IPS DF 6.9 (cell line): ENCODE measurements at regions not wholly inside any gene's neighbourhood (a gene's known extent, or its start where the extent isn't known, plus 50 kb on each side); places are given as distances from the start of the nearest gene placed in this dataset.

Experiments
- DNase-seq: peaks from one replicate; pipeline ENCODE4 v3.0.0-alpha.2; 2013; ENCODE audit warnings: low read depth, low spot score
- H3K27ac ChIP-seq: one replicate; pipeline ENCODE4 v1.5.1; 2013; ENCODE audit warnings: low read length, control low read depth
- H3K27me3 ChIP-seq: 2 replicates; pipeline ENCODE4 v1.6.1; 2013; ENCODE audit warnings: mild to moderate bottlenecking, low read length; ENCODE audit not compliant: control insufficient read depth, insufficient read depth
- H3K36me3 ChIP-seq: 2 replicates; pipeline ENCODE4 v1.6.1; 2013; ENCODE audit warnings: low read length; ENCODE audit not compliant: control insufficient read depth, insufficient read depth
- H3K4me1 ChIP-seq: 2 replicates; pipeline ENCODE4 v1.6.1; 2013; ENCODE audit warnings: low read length; ENCODE audit not compliant: control insufficient read depth, insufficient read depth
- H3K4me3 ChIP-seq: 2 replicates; pipeline ENCODE4 v1.5.1; 2013; ENCODE audit warnings: mild to moderate bottlenecking, low read length
- H3K9me3 ChIP-seq: 2 replicates; pipeline ENCODE4 v1.6.1; 2013; ENCODE audit warnings: low read length, inconsistent platforms; ENCODE audit not compliant: control insufficient read depth, insufficient read depth
- WGBS: extraction: QIAGEN DNeasy Blood & Tissue Kit; methylation state at CpG from one replicate; pipeline ENCODE4 v1.1.7; 2013; ENCODE audit warnings: mixed read lengths, missing lambda C conversion rate; ENCODE audit not compliant: insufficient read length, insufficient coverage; 5-methylcytosine and 5-hydroxymethylcytosine counted together

GRCh38 chr3:147838652-147839051, 429.5 kb downstream of the ZIC1 start:
- Histone ChIP-seq H3K36me3 (no peaks in the 10 kb centered on the region), H3K27me3 (no peaks in the 10 kb centered on the region), H3K9me3 (no peaks in the 10 kb centered on the region), H3K4me3 (no peak overlapping the region), H3K4me1 (no peaks in the 10 kb centered on the region; the same call in 1 of the 2 replicates), H3K27ac (no peak overlapping the region)
- DNase-seq = peak; percentile 2
- WGBS = no CpG with 5 or more reads among the region's 2 CpGs

- WGBS = no CpG with 5 or more reads among the region's 1 CpG
These were observed 434.2 kb downstream of the ZIC1 start for GRCh38 chr3:147843331-147843730.

GRCh38 chr3:147846293-147846692, 437.1 kb downstream of the ZIC1 start:
- no peak overlapping the region for H3K4me3 ChIP-seq

More at GRCh38 chr3:147843331-147843730, 434.2 kb downstream of the ZIC1 start:
- no peaks in the 10 kb centered on the region; the same call in 1 of the 2 replicates for H3K4me1 ChIP-seq
- no peak overlapping the region for H3K27ac ChIP-seq
- no peak overlapping the region for H3K4me3 ChIP-seq
- no peak for DNase-seq
- H3K36me3 ChIP-seq = no peaks in the 10 kb centered on the region
- H3K9me3 ChIP-seq = no peaks in the 10 kb centered on the region
- H3K27me3 ChIP-seq = no peaks in the 10 kb centered on the region

GRCh38 chr3:147846854-147847478, 437.8 kb downstream of the ZIC1 start:
- no peak overlapping the region for H3K4me3 ChIP-seq
- no peaks in the 10 kb centered on the region for H3K27me3 ChIP-seq
- H3K36me3 ChIP-seq = no peaks in the 10 kb centered on the region
- no CpG with 5 or more reads among the region's 3 CpGs for WGBS
- H3K9me3 ChIP-seq = no peaks in the 10 kb centered on the region
- H3K27ac ChIP-seq = no peak overlapping the region
- DNase-seq = no peak
- no peaks in the 10 kb centered on the region for H3K4me1 ChIP-seq

More at GRCh38 chr3:147846293-147846692, 437.1 kb downstream of the ZIC1 start:
- DNase-seq = no peak
- Histone ChIP-seq H3K9me3 (no peaks in the 10 kb centered on the region), H3K27me3 (no peaks in the 10 kb centered on the region), H3K4me1 (no peaks in the 10 kb centered on the region), H3K27ac (no peak overlapping the region), H3K36me3 (no peaks in the 10 kb centered on the region)
- no CpG with 5 or more reads among the region's 4 CpGs for WGBS

- no peaks in the 10 kb centered on the region for H3K9me3 ChIP-seq
These were observed 441.9 kb downstream of the ZIC1 start for GRCh38 chr3:147851062-147851461.

GRCh38 chr3:147854542-147854941, 445.4 kb downstream of the ZIC1 start:
- DNase-seq = no peak
- Histone ChIP-seq H3K36me3 (0 out of 2 replicates have a peak, but pooled peaks cover 3% of the 10 kb centered on the region), H3K4me3 (no peak overlapping the region), H3K9me3 (no peaks in the 10 kb centered on the region; the same call in 1 of the 2 replicates), H3K27ac (no peak overlapping the region), H3K4me1 (no peaks in the 10 kb centered on the region), H3K27me3 (no peaks in the 10 kb centered on the region)
- no CpG with 5 or more reads among the region's 4 CpGs for WGBS

More at GRCh38 chr3:147851062-147851461, 441.9 kb downstream of the ZIC1 start:
- H3K4me1 ChIP-seq = no peaks in the 10 kb centered on the region
- no peak overlapping the region for H3K27ac ChIP-seq
- H3K4me3 ChIP-seq = no peak overlapping the region
- no peak for DNase-seq
- H3K27me3 ChIP-seq = no peaks in the 10 kb centered on the region
- no peaks in the 10 kb centered on the region for H3K36me3 ChIP-seq

- H3K27me3 ChIP-seq = no peaks in the 10 kb centered on the region
- H3K4me3 ChIP-seq = no peak overlapping the region
- H3K4me1 ChIP-seq = no peaks in the 10 kb centered on the region
- H3K27ac ChIP-seq = no peak overlapping the region
- peaks cover 2% of the 10 kb centered on the region; the same call in 1 of the 2 replicates for H3K9me3 ChIP-seq
- no peaks in the 10 kb centered on the region for H3K36me3 ChIP-seq
- peak; percentile 13 for DNase-seq
These were observed 455.7 kb downstream of the ZIC1 start for GRCh38 chr3:147864754-147865354.

GRCh38 chr3:147866561-147866960, 457.4 kb downstream of the ZIC1 start:
- Histone ChIP-seq H3K27ac (no peak overlapping the region), H3K9me3 (peaks cover 2% of the 10 kb centered on the region; the same call in 1 of the 2 replicates), H3K27me3 (no peaks in the 10 kb centered on the region), H3K36me3 (no peaks in the 10 kb centered on the region), H3K4me1 (no peaks in the 10 kb centered on the region), H3K4me3 (no peak overlapping the region)
- DNase-seq = no peak
- WGBS = no CpG with 5 or more reads among the region's 1 CpG

GRCh38 chr3:147872568-147872967, 463.4 kb downstream of the ZIC1 start:
- Histone ChIP-seq H3K9me3 (no peaks in the 10 kb centered on the region), H3K27ac (no peak overlapping the region), H3K4me1 (no peaks in the 10 kb centered on the region), H3K4me3 (no peak overlapping the region), H3K36me3 (no peaks in the 10 kb centered on the region), H3K27me3 (no peaks in the 10 kb centered on the region)
- DNase-seq = no peak
- no CpG with 5 or more reads among the region's 4 CpGs for WGBS

- H3K27me3 ChIP-seq = no peaks in the 10 kb centered on the region
- no peak overlapping the region for H3K4me3 ChIP-seq
- no peak for DNase-seq
- no CpG with 5 or more reads among the region's 2 CpGs for WGBS
- no peaks in the 10 kb centered on the region for H3K4me1 ChIP-seq
- no peak overlapping the region for H3K27ac ChIP-seq
- no peaks in the 10 kb centered on the region for H3K9me3 ChIP-seq
- H3K36me3 ChIP-seq = no peaks in the 10 kb centered on the region
These were observed 466.3 kb downstream of the ZIC1 start for GRCh38 chr3:147875498-147875897.

- no CpG with 5 or more reads among the region's 2 CpGs for WGBS
- no peak overlapping the region for H3K27ac ChIP-seq
These were observed 472.8 kb downstream of the ZIC1 start for GRCh38 chr3:147881933-147882332.

More at GRCh38 chr3:147881933-147882332, 472.8 kb downstream of the ZIC1 start:
- Histone ChIP-seq H3K9me3 (peaks cover 5% of the 10 kb centered on the region), H3K4me1 (no peaks in the 10 kb centered on the region), H3K4me3 (no peak overlapping the region), H3K27me3 (no peaks in the 10 kb centered on the region), H3K36me3 (no peaks in the 10 kb centered on the region)
- no peak for DNase-seq
